HepG2 (cell line): ENCODE measurements at regions not wholly inside any gene's neighbourhood (a gene's known extent, or its start where the extent isn't known, plus 50 kb on each side); places are given as distances from the start of the nearest gene placed in this dataset.

ENCODE experiments used
- GABPA ChIP-seq, 2 experiments: IDR thresholded peaks; 2 replicates each; pipeline ENCODE4 v1.6.1; 2011 to 2016; ENCODE audit warnings: low read depth in 2 of 2, low read length in 1 of 2, missing biosample characterization in 1 of 2, missing genetic modification characterization in 1 of 2
- GATAD2A ChIP-seq: IDR thresholded peaks from 2 replicates; pipeline ENCODE4 v1.6.1; 2016
- KDM2A ChIP-seq: sonication (generic); formaldehyde crosslinking; IDR thresholded peaks from 2 replicates; pipeline ENCODE4 v1.4.0; 2020; ENCODE audit warnings: low read depth, missing genetic modification reagents, borderline replicate concordance
- PAXIP1 ChIP-seq: sonication (generic); formaldehyde crosslinking; conservative IDR thresholded peaks from 2 replicates; pipeline ENCODE4 v1.4.0; 2020; ENCODE audit warnings: mild to moderate bottlenecking, missing genetic modification reagents, moderate library complexity
- RARA ChIP-seq: IDR thresholded peaks from 2 replicates; pipeline ENCODE4 v1.6.1; 2016; ENCODE audit warnings: missing genetic modification reagents, missing compliant biosample characterization
- ZNF234 ChIP-seq: sonication (generic); formaldehyde crosslinking; conservative IDR thresholded peaks from 2 replicates; pipeline ENCODE4 v1.5.1; 2020; ENCODE audit warnings: mild to moderate bottlenecking, missing genetic modification reagents
- ZNF280D ChIP-seq: sonication (generic); formaldehyde crosslinking; IDR thresholded peaks from 2 replicates; pipeline ENCODE4 v1.5.1; 2020; ENCODE audit warnings: mild to moderate bottlenecking, missing genetic modification reagents
- ZNF407 ChIP-seq: sonication (generic); formaldehyde crosslinking; IDR thresholded peaks from one replicate; pipeline ENCODE4 v1.5.1; 2020; ENCODE audit warnings: mild to moderate bottlenecking, missing genetic modification reagents; ENCODE audit errors: not compliant biosample characterization
- TF ChIP-seq, protein P1 (sequence below), 2 experiments: sonication (generic) in 1 of 2; formaldehyde crosslinking in 1 of 2; IDR thresholded peaks; 2 replicates each; pipeline versions ENCODE4 v1.4.0 to v1.6.1; 2016 to 2020; ENCODE audit warnings: borderline replicate concordance in 1 of 2, low read depth in 1 of 2, mild to moderate bottlenecking in 1 of 2, missing genetic modification reagents in 1 of 2

DNA sequence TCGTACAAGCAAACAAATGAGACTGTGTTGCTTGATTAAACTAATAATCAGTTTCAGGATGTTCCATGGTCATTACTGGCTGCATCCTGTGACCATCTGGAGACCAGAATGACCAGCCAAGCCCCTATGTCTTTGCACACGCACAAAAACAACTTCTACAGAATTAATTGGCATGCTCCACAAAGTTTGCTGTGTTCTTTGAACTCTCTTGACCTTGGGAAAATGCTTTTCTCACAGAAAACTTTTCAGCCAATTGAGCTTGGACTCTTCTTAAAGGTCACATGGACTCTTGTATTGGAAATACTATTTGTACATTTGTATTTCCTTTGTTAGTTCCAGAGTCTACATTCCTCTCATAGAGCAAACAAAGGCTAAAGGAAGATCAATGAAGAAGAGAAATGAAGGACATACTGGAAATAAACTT, 147.8 kb downstream of the ARRDC3 start (continued):
- TF ChIP-seq PAXIP1 (CRISPR knock-in tag) (peak; percentile 87), ZNF234 (CRISPR knock-in tag) (no peak), GABPA (IDR thresholded peaks at IDR 0.05; ENCODE audit: low read depth, low read length) (no peak), GABPA (CRISPR knock-in tag; IDR thresholded peaks at IDR 0.05; ENCODE audit: low read depth) (no peak), ZNF280D (CRISPR knock-in tag) (no peak), RARA (CRISPR knock-in tag) (peak; percentile 76), GATAD2A (peak; percentile 86), KDM2A (CRISPR knock-in tag) (no peak), ZNF407 (CRISPR knock-in tag) (no peak)
- TF ChIP-seq, protein P1, sequence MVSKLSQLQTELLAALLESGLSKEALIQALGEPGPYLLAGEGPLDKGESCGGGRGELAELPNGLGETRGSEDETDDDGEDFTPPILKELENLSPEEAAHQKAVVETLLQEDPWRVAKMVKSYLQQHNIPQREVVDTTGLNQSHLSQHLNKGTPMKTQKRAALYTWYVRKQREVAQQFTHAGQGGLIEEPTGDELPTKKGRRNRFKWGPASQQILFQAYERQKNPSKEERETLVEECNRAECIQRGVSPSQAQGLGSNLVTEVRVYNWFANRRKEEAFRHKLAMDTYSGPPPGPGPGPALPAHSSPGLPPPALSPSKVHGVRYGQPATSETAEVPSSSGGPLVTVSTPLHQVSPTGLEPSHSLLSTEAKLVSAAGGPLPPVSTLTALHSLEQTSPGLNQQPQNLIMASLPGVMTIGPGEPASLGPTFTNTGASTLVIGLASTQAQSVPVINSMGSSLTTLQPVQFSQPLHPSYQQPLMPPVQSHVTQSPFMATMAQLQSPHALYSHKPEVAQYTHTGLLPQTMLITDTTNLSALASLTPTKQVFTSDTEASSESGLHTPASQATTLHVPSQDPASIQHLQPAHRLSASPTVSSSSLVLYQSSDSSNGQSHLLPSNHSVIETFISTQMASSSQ (IDR thresholded peaks at IDR 0.05; ENCODE audit: low read depth): no peak
- TF ChIP-seq, protein P1 (CRISPR knock-in tag; IDR thresholded peaks at IDR 0.05; ENCODE audit: borderline replicate concordance): no peak
